ENCODE measurements at regions not wholly inside any gene's neighbourhood (a gene's known extent, or its start where the extent isn't known, plus 50 kb on each side); places are given as distances from the start of the nearest gene placed in this dataset.

DNA sequence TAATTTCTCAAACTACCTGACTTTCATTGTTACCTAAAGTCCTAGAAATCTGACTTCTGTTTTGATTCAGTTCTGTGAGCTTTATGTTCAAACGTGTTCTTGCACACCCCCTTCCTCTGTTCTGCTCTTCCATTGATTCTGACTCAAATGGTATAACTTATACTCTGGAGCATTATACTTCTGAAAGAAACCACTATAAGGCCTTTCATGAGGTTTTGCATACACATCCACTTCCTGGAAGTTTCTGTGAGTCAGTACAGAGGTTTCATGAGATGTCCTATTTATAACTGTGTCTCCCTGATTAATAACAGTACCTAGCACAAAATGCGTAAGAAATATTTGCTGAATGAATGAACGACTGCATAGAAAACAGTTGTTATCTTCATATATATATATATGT is 540.2 kb upstream of the CT83 start:
- Histone ChIP-seq H3K27me3 (ENCODE audit: control insufficient read depth in 1 of 2, insufficient read depth in 1 of 2, low read length in 2 of 2) (no peaks in the 10 kb centered on the region), H2BK120ac (ENCODE audit: low read depth, low read length) (no peak overlapping the region), H3K23ac (ENCODE audit: low read length in 2 of 2) (no peak overlapping the region), H2AK5ac (ENCODE audit: low read length, severe bottlenecking) (no peak overlapping the region), H3K36me3 (ENCODE audit: control insufficient read depth in 1 of 2, insufficient read depth in 2 of 2, low read depth in 1 of 2, low read length in 2 of 2) (no peaks in the 10 kb centered on the region), H3K79me1 (replicated peaks; ENCODE audit: low read length, poor library complexity, severe bottlenecking) (no peaks in the 10 kb centered on the region), H3K9me3 (ENCODE audit: control insufficient read depth, low read length) (no peaks in the 10 kb centered on the region), H2BK5ac (ENCODE audit: low read depth, low read length, poor library complexity, severe bottlenecking) (no peak overlapping the region), H4K8ac (ENCODE audit: low read length) (no peak overlapping the region), H3K4me1 (ENCODE audit: control insufficient read depth, insufficient read depth, low read depth, low read length) (no peaks in the 10 kb centered on the region), H4K91ac (ENCODE audit: low read length) (no peak overlapping the region), H3K18ac (ENCODE audit: low read depth in 1 of 2, low read length in 2 of 2) (no peak overlapping the region), H3K4ac (ENCODE audit: low read depth in 1 of 2, low read length in 2 of 2) (no peak overlapping the region), H3K9ac (ENCODE audit: low read length) (no peak overlapping the region), H2AFZ (ENCODE audit: low read depth, low read length) (no peak overlapping the region), H3K27ac (ENCODE audit: low read length, poor library complexity, severe bottlenecking) (no peak overlapping the region), H3K14ac (ENCODE audit: low read length in 2 of 2) (no peak overlapping the region), H2BK15ac (ENCODE audit: low read depth, poor library complexity, severe bottlenecking) (no peak overlapping the region), H2BK12ac (ENCODE audit: low read length in 2 of 2) (no peak overlapping the region), H3K4me3 (ENCODE audit: insufficient read depth in 1 of 2, low read depth in 1 of 2, low read length in 2 of 2) (no peak overlapping the region), H3K4me2 (ENCODE audit: low read length, poor library complexity, severe bottlenecking) (no peak overlapping the region)
- no peak for DNase-seq
- 80% methylated on average over 1 of the region's 3 CpGs for WGBS

DNA sequence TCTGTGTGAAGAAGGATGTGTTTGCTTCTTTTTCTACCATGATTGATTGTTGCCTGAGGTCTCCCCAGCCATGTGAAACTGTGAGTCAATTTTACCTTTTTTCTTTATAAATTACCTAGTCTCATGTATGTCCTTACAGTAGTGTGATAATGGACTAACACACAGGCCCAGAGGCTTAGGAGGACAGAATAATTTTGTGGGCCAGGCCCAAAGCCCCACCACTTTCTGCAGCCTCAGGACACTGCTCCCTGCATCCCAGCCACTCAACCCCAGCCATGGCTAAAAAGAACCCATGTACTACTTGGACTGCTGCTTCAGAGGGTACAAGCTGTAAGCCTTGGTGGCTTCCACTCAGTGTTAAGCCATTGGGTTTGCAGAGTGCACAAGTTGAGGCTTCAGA is 512.7 kb upstream of the CT83 start:
- Histone ChIP-seq H3K36me3 (ENCODE audit: control insufficient read depth in 1 of 2, insufficient read depth in 2 of 2, low read depth in 1 of 2, low read length in 2 of 2) (no peaks in the 10 kb centered on the region), H3K18ac (ENCODE audit: low read depth in 1 of 2, low read length in 2 of 2) (no peak overlapping the region), H3K4ac (ENCODE audit: low read depth in 1 of 2, low read length in 2 of 2) (no peak overlapping the region), H3K4me1 (ENCODE audit: control insufficient read depth, insufficient read depth, low read depth, low read length) (no peaks in the 10 kb centered on the region), H2AK5ac (ENCODE audit: low read length, severe bottlenecking) (no peak overlapping the region), H2BK12ac (ENCODE audit: low read length in 2 of 2) (no peak overlapping the region), H3K9ac (ENCODE audit: low read length) (no peak overlapping the region), H3K27me3 (ENCODE audit: control insufficient read depth in 1 of 2, insufficient read depth in 1 of 2, low read length in 2 of 2) (no peaks in the 10 kb centered on the region), H3K23ac (ENCODE audit: low read length in 2 of 2) (no peak overlapping the region), H4K91ac (ENCODE audit: low read length) (no peak overlapping the region), H3K27ac (ENCODE audit: low read length, poor library complexity, severe bottlenecking) (no peak overlapping the region), H3K4me3 (ENCODE audit: insufficient read depth in 1 of 2, low read depth in 1 of 2, low read length in 2 of 2) (no peak overlapping the region), H2AFZ (ENCODE audit: low read depth, low read length) (no peak overlapping the region), H3K9me3 (ENCODE audit: control insufficient read depth, low read length) (peaks cover 7% of the 10 kb centered on the region), H3K4me2 (ENCODE audit: low read length, poor library complexity, severe bottlenecking) (no peak overlapping the region), H3K14ac (ENCODE audit: low read length in 2 of 2) (no peak overlapping the region), H2BK15ac (ENCODE audit: low read depth, poor library complexity, severe bottlenecking) (no peak overlapping the region), H2BK5ac (ENCODE audit: low read depth, low read length, poor library complexity, severe bottlenecking) (no peak overlapping the region), H2BK120ac (ENCODE audit: low read depth, low read length) (no peak overlapping the region), H3K79me1 (replicated peaks; ENCODE audit: low read length, poor library complexity, severe bottlenecking) (no peaks in the 10 kb centered on the region), H4K8ac (ENCODE audit: low read length) (no peak overlapping the region)
- no peak for DNase-seq

DNA sequence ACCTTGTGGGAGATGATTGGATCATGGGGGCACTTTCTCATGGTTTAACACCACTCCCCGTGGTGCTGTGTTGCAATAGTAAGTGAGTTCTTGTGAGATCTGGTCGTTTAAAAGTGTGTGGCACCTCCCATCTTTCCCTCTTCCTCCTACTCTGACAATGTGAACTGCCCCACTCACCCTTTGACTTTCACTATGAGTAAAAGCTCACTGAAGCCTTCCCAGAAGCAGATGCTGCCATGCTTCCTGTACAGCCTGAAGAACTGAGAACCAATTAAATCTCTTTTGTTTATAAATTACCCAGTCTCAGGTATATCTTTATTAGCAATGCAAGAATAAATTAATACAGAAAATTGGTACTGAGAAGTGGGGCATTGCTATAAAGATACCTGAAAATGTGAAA is 509.6 kb upstream of the CT83 start:
- no peaks in the 10 kb centered on the region for H3K79me1 ChIP-seq (replicated peaks; ENCODE audit: low read length, poor library complexity, severe bottlenecking)
- H3K27me3 ChIP-seq (ENCODE audit: control insufficient read depth in 1 of 2, insufficient read depth in 1 of 2, low read length in 2 of 2), result no peaks in the 10 kb centered on the region
- no peak overlapping the region for H2BK12ac ChIP-seq (ENCODE audit: low read length in 2 of 2)
- H3K4me1 ChIP-seq (ENCODE audit: control insufficient read depth, insufficient read depth, low read depth, low read length), result no peaks in the 10 kb centered on the region
- H3K9me3 ChIP-seq (ENCODE audit: control insufficient read depth, low read length), result peaks cover 7% of the 10 kb centered on the region
- no peak overlapping the region for H3K4ac ChIP-seq (ENCODE audit: low read depth in 1 of 2, low read length in 2 of 2)
- H2AFZ ChIP-seq (ENCODE audit: low read depth, low read length), result no peak overlapping the region
- H3K23ac ChIP-seq (ENCODE audit: low read length in 2 of 2), result no peak overlapping the region
- H2BK5ac ChIP-seq (ENCODE audit: low read depth, low read length, poor library complexity, severe bottlenecking), result no peak overlapping the region
- no peak overlapping the region for H3K4me3 ChIP-seq (ENCODE audit: insufficient read depth in 1 of 2, low read depth in 1 of 2, low read length in 2 of 2)
- H2BK15ac ChIP-seq (ENCODE audit: low read depth, poor library complexity, severe bottlenecking), result no peak overlapping the region
- H3K27ac ChIP-seq (ENCODE audit: low read length, poor library complexity, severe bottlenecking), result no peak overlapping the region
- no peaks in the 10 kb centered on the region for H3K36me3 ChIP-seq (ENCODE audit: control insufficient read depth in 1 of 2, insufficient read depth in 2 of 2, low read depth in 1 of 2, low read length in 2 of 2)
- no CpG with 5 or more reads among the region's 2 CpGs for WGBS
- H3K18ac ChIP-seq (ENCODE audit: low read depth in 1 of 2, low read length in 2 of 2), result no peak overlapping the region
- no peak overlapping the region for H2BK120ac ChIP-seq (ENCODE audit: low read depth, low read length)
- H3K9ac ChIP-seq (ENCODE audit: low read length), result no peak overlapping the region
- H4K91ac ChIP-seq (ENCODE audit: low read length), result no peak overlapping the region
- H2AK5ac ChIP-seq (ENCODE audit: low read length, severe bottlenecking), result no peak overlapping the region
- no peak overlapping the region for H3K14ac ChIP-seq (ENCODE audit: low read length in 2 of 2)
- no peak for DNase-seq
- H3K4me2 ChIP-seq (ENCODE audit: low read length, poor library complexity, severe bottlenecking), result no peak overlapping the region
- no peak overlapping the region for H4K8ac ChIP-seq (ENCODE audit: low read length)

DNA sequence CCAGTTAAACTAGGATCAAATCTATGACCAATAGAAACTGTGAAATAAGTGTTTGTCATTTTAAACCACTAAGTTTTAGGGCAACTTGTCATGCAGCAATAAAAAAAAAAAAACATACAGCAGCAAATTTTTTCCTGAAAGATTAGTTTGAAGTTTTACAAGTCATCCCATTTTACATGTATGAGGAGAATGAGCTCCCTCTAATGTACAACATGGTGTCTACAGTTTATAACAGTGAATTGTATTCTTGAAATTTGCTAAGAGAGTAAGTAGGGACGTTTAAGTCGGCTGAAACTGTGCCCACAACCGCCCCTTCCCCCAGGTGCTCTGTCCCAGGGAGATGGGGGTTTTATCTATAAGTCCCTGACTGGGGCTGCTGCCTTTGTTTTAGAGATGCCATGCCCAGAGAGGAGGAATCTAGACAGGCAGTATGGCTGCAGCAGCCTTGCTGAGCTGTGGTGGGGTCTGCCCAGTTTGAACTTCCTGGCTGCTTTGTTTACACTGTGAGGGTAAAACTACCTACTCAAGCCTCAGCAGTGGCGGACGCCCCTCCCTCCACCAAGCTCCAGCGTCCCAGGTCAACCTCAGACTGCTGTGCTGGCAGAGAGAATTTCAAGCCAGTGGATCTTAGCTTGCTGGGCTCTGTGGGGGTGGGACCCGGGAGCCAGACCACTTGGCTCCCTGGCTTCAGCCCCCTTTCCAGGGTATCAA is 499.3 kb upstream of the CT83 start:
- H3K4me1 ChIP-seq (ENCODE audit: control insufficient read depth, insufficient read depth, low read depth, low read length), result no peaks in the 10 kb centered on the region
- no peaks in the 10 kb centered on the region for H3K9me3 ChIP-seq (ENCODE audit: control insufficient read depth, low read length)
- H3K36me3 ChIP-seq (ENCODE audit: control insufficient read depth in 1 of 2, insufficient read depth in 2 of 2, low read depth in 1 of 2, low read length in 2 of 2), result no peaks in the 10 kb centered on the region
- H3K18ac ChIP-seq (ENCODE audit: low read depth in 1 of 2, low read length in 2 of 2), result no peak overlapping the region
- H4K8ac ChIP-seq (ENCODE audit: low read length), result no peak overlapping the region
- H3K23ac ChIP-seq (ENCODE audit: low read length in 2 of 2), result no peak overlapping the region
- H3K4ac ChIP-seq (ENCODE audit: low read depth in 1 of 2, low read length in 2 of 2), result no peak overlapping the region
- no peak overlapping the region for H3K9ac ChIP-seq (ENCODE audit: low read length)
- no peaks in the 10 kb centered on the region for H3K79me1 ChIP-seq (replicated peaks; ENCODE audit: low read length, poor library complexity, severe bottlenecking)
- no peaks in the 10 kb centered on the region for H3K27me3 ChIP-seq (ENCODE audit: control insufficient read depth in 1 of 2, insufficient read depth in 1 of 2, low read length in 2 of 2)
- no peak overlapping the region for H2AFZ ChIP-seq (ENCODE audit: low read depth, low read length)
- no peak overlapping the region for H2BK12ac ChIP-seq (ENCODE audit: low read length in 2 of 2)
- no peak overlapping the region for H2AK5ac ChIP-seq (ENCODE audit: low read length, severe bottlenecking)
- no peak overlapping the region for H3K4me3 ChIP-seq (ENCODE audit: insufficient read depth in 1 of 2, low read depth in 1 of 2, low read length in 2 of 2)
- 8% methylated on average over 5 of the region's 7 CpGs for WGBS
- no peak overlapping the region for H2BK15ac ChIP-seq (ENCODE audit: low read depth, poor library complexity, severe bottlenecking)
- H3K27ac ChIP-seq (ENCODE audit: low read length, poor library complexity, severe bottlenecking), result no peak overlapping the region
- H2BK5ac ChIP-seq (ENCODE audit: low read depth, low read length, poor library complexity, severe bottlenecking), result no peak overlapping the region
- no peak overlapping the region for H3K14ac ChIP-seq (ENCODE audit: low read length in 2 of 2)
- no peak for DNase-seq
- H2BK120ac ChIP-seq (ENCODE audit: low read depth, low read length), result no peak overlapping the region
- H3K4me2 ChIP-seq (ENCODE audit: low read length, poor library complexity, severe bottlenecking), result no peak overlapping the region
- no peak overlapping the region for H4K91ac ChIP-seq (ENCODE audit: low read length)

Data from mesenchymal stem cell (in vitro differentiated cells and primary cell).